AG04450 (cell line): ENCODE measurements at regions not wholly inside any gene's neighbourhood (a gene's known extent, or its start where the extent isn't known, plus 50 kb on each side); places are given as distances from the start of the nearest gene placed in this dataset.

Experiments used
- CTCF ChIA-PET: fragments of 300-600, 350-600 bp; formaldehyde crosslinking; extraction: SDS; loops from one replicate; lab custom pipeline; 2022; ENCODE audit warnings: antibody characterized with exemption, inconsistent platforms; lab: Charles Lee
- POLR2A ChIA-PET: fragments of 350-600 bp; formaldehyde crosslinking; extraction: SDS; loops from one replicate; lab custom pipeline; 2021; ENCODE audit warnings: antibody characterized with exemption, inconsistent platforms; lab: Yijun Ruan, JAX
- DNase-seq: peaks from one replicate; pipeline ENCODE4 v3.0.0-alpha.2; 2011; ENCODE audit warnings: low read depth, low spot score
- H3K27ac ChIP-seq: one replicate; pipeline ENCODE4 v1.5.1; 2012; ENCODE audit warnings: low read depth, low read length, control low read depth
- H3K27me3 ChIP-seq: one replicate; pipeline ENCODE4 v1.6.0; 2012; ENCODE audit warnings: low read length; ENCODE audit not compliant: control insufficient read depth, insufficient read depth
- H3K4me3 ChIP-seq: 2 replicates; pipeline ENCODE4 v1.5.1; 2011; ENCODE audit warnings: mild to moderate bottlenecking, low read depth, low read length, control low read depth
- H3K9me3 ChIP-seq: 2 replicates; pipeline ENCODE4 v1.5.1; 2012; ENCODE audit warnings: low read length; ENCODE audit not compliant: control insufficient read depth, insufficient read depth
- TF ChIP-seq, protein P1 (sequence below): IDR thresholded peaks from 2 replicates; pipeline ENCODE4 v1.5.1; 2011; ENCODE audit warnings: low read depth, low read length, control low read depth, inconsistent platforms

DNA sequence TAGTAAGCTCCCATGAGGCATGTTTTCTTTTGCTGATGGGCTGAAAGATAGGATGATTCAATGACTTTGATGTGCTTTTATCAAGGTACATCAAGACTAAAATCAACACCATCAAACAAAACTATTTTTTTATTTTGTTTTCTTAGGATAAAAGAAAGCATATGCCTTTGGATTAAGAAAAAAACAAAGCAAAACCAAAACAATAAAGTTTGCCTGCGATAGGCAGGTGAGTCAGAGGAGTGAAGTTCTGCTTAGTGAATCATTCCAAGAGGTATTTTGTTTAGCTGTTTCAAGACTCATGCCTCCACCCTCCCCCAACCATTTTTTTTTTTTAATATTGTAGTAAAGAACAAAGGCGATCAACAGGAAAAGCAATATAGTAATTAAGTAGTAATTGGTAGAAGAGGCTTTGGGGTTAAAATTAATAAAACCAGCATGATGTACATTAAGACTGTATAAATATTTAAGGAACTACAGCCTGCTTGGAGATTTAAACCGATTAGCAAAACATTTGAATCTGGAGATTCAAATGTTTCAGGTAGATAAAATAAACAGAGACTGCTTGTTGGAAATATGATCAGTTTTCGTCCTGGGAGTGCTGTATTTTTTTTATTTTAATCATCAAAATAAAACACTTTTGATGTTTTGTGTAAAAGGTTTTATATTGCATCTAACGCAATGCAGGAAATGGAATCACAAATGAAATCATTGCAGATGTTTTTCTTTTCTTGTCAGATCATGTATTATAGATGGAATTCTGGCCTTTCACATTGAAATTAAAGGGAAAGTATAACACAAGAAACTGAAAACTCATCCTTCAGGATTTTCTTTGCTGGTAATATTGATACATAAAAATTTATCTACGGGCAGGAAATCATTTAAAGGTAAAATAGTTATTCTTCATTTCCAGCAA lies 482.3 kb upstream of the MANEA start:
- Histone ChIP-seq H3K27me3 (no peaks in the 10 kb centered on the region), H3K9me3 (no peaks in the 10 kb centered on the region), H3K27ac (no peak overlapping the region), H3K4me3 (peak overlapping the region; percentile 11; the same call in 1 of the 2 replicates)
- ChIA-PET POLR2A (no interaction called here), CTCF (interaction anchor here (0.7 kb wide), 1 partner anchor 1813 kb away, joined by 3 read pairs; no protein-coding TSS in a partner anchor)
- TF ChIP-seq, protein P1, sequence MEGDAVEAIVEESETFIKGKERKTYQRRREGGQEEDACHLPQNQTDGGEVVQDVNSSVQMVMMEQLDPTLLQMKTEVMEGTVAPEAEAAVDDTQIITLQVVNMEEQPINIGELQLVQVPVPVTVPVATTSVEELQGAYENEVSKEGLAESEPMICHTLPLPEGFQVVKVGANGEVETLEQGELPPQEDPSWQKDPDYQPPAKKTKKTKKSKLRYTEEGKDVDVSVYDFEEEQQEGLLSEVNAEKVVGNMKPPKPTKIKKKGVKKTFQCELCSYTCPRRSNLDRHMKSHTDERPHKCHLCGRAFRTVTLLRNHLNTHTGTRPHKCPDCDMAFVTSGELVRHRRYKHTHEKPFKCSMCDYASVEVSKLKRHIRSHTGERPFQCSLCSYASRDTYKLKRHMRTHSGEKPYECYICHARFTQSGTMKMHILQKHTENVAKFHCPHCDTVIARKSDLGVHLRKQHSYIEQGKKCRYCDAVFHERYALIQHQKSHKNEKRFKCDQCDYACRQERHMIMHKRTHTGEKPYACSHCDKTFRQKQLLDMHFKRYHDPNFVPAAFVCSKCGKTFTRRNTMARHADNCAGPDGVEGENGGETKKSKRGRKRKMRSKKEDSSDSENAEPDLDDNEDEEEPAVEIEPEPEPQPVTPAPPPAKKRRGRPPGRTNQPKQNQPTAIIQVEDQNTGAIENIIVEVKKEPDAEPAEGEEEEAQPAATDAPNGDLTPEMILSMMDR: no peak
- DNase-seq: peak; percentile 16

DNA sequence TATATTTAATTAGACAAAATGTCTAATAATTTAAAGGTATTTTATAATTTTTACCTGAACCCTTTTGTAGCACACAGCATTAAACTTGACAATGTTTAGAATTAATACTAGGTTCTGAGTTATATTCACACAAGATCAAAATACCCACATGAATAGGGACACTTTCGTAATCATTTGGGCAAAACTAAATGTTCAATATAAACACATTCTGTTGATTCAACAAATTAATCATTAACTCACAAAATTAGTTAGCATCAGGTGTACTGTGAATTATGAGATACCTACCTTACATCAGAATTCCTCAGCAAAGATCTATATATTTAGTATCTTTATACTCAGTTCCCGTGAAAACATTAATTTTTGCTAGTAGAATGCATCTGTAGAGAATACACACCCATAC lies 481.5 kb upstream of the MANEA start:
- no peak overlapping the region for H3K4me3 ChIP-seq
- DNase-seq: no peak
- H3K9me3 ChIP-seq: no peaks in the 10 kb centered on the region
- H3K27me3 ChIP-seq: no peaks in the 10 kb centered on the region
- TF ChIP-seq, protein P1: no peak
- no peak overlapping the region for H3K27ac ChIP-seq
- ChIA-PET CTCF (no interaction called here), POLR2A (no interaction called here)

DNA sequence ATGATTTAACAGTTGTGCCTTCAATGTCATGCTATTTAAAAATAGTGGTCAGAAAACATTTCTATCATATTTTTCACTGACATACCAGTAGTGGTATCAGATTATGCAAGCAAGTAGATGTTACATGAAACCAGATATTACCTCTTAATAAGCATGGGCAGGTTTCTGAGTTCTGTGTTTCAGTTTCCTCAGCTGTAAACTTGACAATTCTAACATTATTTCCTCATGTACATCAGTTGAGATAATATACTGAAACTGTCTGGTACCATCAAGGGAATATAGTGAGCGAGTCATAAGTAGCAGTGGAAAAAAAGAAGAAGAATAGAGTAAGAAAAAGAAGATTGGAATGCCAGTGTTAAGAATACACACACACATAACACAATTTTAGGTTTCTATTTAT lies 477.9 kb upstream of the MANEA start:
- ChIA-PET POLR2A (no interaction called here), CTCF (no interaction called here)
- DNase-seq: no peak
- TF ChIP-seq, protein P1: no peak
- Histone ChIP-seq H3K27ac (no peak overlapping the region), H3K4me3 (no peak overlapping the region), H3K9me3 (no peaks in the 10 kb centered on the region), H3K27me3 (no peaks in the 10 kb centered on the region)

DNA sequence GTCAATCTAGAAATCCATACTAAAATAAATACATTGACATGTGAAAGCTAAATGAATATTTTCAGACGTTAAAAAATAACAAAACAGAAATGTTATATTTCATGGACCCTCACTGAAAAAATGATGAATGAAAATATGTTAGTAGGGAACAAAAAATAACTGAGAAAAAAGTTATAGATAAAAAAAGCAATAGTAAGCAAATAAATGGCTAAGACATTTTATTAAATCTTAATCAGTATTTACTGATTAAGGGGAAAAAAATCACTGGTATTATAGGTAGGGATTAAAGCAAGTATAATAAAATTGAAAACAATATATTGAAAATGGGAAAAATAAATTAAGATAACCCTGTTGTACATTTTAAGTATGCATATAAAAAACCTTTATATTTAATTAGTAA lies 468.1 kb upstream of the MANEA start:
- Histone ChIP-seq H3K27me3 (no peaks in the 10 kb centered on the region), H3K27ac (no peak overlapping the region), H3K9me3 (no peaks in the 10 kb centered on the region), H3K4me3 (no peak overlapping the region)
- DNase-seq: no peak
- ChIA-PET POLR2A (no interaction called here), CTCF (no interaction called here)
- TF ChIP-seq, protein P1: no peak

DNA sequence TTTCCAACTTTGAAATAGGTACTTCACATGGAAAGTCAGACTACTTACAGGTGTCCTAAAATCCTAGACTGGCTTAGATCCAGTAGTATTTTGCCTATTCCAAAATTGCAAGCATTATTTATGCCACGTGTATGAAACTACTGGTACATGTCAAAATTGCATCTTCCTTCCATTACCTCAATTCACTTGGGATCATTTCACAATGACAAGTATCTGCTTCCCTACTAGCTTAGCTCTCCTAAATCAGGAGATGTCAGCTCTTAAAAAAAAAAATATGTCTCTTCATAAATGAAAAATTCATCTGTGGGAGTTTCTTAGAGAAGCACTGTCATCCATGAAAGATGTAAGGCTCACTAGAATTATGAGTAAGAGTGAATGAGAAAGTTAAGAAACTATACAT lies 466.6 kb upstream of the MANEA start:
- POLR2A ChIA-PET: no interaction called here

More for the DNA sequence above, 466.6 kb upstream of the MANEA start:
- TF ChIP-seq, protein P1: no peak
- Histone ChIP-seq H3K4me3 (no peak overlapping the region), H3K27me3 (no peaks in the 10 kb centered on the region), H3K27ac (no peak overlapping the region), H3K9me3 (no peaks in the 10 kb centered on the region)
- CTCF ChIA-PET: interaction anchor here (1.0 kb wide), 1 partner anchor 19 kb away, joined by 3 read pairs; no protein-coding TSS in a partner anchor
- no peak for DNase-seq
